GM18870 (cell line): ENCODE measurements at regions not wholly inside any gene's neighbourhood (a gene's known extent, or its start where the extent isn't known, plus 50 kb on each side); places are given as distances from the start of the nearest gene placed in this dataset.
"Not testable (repeated sequence)": the region's sequence is repeated elsewhere in the genome, so short reads cannot be mapped to it uniquely, and the experiment has no call there.

Experiments used
- ATAC-seq: cut with Tn5 transposase; IDR thresholded peaks from one replicate; pipeline ENCODE4 v1.9.1; 2021; ENCODE audit warnings: moderate library complexity; ENCODE audit not compliant: unreplicated experiment

DNA sequence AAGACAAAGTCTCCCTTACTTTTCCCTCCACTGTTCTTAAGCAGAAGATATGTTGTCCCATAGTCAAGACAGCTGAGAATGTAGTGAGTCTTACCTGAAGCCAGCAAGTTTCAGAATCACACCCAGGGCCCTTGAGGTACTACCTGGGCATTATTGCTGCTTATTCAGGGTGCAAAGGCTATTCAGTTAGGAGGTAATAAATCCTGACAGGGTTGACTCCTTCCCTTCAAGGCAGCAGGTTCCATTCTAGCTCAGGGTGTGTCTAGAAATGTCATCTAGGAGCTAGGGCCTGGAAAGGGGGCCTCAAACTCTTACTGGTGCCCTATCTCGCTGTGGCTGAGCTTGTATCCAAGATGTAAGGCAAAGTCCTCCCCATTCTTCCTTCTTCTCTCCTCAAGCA is 259.0 kb downstream of the FAT4 start:
- ATAC-seq = no peak

DNA sequence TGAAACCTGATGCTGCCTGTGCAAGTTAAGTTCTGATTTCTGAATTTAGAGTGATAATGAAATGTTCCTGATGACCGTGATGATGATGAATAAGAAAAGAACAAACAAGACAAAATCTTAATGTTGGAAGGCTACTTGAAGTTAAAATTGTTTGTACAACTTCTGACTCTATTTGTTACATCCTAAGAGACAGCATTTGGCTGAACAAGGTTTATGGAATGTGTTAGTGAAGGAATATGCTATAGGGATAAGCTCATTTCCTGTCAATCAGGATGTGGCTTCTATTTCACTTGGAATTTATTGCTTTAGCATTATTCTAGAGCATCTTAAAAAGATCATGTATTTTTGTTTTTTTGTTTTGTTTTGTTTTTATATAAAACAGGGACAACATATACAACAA is 267.5 kb downstream of the FAT4 start:
- no peak for ATAC-seq

DNA sequence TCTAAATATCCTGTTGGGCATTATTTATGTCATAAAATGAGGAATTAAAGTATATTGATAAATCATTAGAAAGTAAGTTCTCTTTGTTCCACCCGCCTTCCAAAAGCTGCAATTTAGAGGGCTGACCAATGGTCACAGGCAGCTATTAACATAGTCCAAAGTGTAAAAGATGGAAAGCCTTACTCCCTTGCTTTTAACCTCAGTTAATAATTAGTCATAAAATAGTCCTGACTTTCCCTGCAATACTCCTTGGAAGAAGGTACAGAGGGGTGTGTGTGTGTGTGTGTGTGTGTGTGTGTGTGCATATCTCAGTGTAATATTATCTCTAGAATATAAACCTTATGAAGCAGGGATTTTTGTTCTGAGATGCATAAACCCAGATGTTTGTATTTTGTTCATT is 275.4 kb downstream of the FAT4 start:
- no peak for ATAC-seq

DNA sequence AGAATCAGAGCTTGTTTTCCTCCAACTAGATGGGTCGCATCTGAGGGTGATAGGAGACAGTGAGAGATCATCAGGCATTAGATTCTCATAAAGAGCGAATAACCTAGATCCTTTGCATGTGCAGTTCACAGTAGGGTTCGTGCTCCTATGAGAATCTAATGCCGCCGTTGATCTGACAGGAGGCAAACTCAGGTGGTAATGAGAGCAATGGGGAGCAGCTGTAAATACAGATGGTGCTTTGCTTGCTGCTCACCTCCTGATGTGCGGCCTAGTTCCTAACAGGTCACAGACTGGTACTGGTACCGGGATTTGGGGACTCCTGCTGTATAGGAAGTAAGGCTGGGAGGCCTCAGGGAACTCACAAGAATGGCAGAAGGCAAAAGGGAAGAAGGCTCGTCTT is 276.5 kb downstream of the FAT4 start:
- no peak for ATAC-seq

DNA sequence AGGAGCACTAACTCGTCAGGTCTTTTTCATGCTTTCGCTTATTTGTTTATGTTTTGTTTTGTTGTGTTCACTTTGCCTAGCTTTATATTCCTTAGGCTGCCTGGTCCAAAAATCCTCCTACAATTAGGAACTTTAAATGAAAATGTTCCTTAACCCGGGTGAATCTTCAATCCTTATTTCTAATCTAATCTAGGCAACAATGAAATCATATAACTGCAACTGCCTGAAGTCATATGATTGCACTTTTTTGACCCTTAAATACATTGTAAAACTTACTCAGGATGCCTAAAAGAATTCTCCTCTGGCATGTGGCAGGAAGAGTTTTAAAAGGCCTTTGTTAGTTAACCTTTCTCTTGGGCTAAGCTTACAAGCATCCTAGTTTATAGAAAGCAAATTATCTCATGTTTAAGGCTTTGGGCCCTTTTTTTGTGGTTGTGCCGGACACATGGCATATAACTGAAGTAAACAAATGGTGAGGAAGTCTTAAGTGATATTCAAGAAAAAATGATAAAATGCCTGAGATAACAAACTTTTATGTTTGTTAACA is 279.4 kb downstream of the FAT4 start:
- no peak for ATAC-seq

DNA sequence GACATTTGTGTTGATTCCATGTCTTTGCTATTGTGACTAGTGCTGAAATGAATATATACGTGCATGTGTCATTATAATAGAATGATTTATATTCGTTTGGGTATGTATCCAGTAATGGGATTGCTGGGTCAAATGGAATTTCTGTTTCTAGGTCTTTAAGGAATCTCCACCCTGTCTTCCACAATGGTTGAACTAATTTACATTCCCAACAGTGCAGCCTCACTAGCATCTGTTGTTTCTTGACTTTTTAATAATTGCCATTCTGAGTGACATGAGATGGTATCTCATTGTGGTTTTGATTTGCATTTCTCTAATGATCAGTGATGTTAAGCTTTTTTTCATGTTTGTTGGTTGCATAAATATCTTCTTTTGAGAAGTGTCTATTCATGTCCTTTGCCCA is 291.2 kb downstream of the FAT4 start:
- not testable (repeated sequence) for ATAC-seq

DNA sequence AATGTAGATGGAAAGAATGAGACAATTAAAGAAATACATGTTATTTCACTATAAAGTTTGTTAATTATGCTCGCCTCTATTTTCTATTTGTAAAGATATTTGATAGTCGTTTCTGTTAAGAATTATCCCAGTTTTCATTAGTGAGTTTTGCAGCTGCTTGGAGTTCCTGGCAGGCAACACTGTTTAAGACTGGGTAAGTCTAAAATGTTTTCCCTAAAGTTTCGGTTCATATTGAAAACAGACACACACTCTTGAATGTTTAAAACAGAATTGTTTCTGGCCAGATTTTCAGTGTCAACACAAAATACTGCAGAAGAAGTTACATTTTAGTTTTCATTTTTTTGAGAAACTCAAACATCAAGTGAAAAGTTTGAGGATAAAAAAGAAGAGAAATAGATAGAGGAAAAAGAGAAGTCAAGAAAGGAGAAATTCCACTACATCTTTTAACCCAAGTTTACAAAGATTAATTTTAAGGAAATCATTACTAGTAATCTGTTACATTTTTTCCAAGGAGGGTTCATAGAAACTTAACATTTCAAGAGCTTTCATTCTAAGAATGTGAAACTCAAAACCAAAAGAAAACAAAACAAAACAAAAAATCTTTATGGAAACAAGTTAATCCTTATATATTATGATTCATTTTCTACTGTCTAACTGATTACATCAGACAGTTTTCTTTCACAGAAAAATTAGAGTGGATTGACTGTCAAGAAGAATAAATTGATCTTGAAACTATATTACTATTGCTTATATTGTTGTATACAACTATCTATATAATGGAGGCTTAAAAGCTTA is 305.5 kb downstream of the FAT4 start:
- ATAC-seq = no peak

DNA sequence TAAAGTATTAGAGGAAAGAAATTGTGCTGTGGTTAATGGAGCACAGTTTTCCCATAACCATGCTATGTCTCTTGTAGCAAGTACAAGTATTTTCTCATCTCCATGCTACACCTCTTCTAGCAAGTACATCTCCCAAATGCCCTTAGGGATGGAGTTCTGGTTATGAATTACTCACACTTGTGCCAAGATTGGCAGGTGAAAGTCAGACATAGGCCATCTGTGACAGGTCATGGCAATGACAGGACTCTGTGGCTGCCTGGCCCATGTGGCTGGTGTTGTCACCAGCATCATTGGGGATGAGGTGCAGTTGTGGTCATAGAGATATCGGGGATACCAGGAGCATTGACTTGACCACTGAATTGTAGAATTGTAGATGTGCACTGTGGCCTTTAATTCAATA is 310.2 kb downstream of the FAT4 start:
- ATAC-seq = no peak

DNA sequence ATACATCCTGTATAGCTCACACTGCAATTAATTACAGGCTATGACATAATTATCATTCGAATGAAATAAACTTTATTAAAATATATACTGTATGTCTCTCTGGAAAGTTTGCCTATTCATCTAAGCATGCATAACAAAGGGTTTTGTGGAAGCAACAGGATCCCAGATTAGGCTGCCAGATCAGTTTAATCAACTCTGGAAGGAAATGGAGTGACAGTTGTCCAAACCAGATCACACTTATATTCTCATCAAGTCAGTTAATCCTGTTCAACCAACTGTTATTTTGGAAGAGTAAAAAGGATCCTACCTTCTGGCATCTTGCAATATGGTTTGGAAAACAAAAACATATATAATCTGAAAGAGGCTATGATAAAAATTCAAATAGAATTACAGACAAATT is 312.2 kb downstream of the FAT4 start:
- ATAC-seq = no peak

DNA sequence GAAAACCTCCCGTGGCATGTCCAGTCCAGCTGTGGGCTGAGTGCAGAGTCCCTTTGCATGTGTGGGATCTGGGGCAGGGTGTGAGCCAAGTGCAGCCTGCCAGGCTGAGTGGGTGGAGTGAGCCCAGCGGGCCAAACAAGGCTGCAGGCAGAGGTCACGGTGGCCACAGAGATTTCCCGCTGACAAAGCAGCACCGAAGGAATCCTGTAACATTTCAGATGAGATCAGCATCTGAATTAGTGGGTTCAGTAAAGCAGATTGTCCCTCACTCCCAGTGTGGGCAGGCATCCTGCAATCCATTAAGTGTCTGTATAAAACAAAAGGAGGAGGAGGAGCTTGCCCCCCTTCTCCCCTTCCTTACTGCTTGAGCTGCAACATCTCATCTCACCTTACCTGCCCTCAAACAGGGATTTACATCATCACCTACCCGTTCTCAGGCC is 324.4 kb downstream of the FAT4 start:
- no peak for ATAC-seq

DNA sequence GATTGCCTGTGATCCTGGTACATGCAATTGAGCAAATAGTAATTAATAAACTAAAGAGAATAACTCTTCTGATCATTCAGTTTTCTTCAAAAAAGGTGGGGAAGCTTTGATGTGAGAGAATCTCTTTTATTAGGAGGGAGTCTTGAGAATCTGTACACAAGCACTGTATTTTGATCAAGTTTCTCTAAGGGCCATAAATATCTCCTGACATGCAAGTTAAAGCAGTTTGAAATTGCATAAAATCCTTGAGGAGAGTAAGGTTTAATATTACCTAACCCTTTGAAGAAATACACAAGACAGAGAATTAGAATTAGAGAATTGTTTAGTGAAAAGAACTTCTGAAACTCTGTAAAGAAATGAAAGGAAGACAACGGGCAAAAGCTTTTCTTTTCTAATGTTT is 326.9 kb downstream of the FAT4 start:
- no peak for ATAC-seq

DNA sequence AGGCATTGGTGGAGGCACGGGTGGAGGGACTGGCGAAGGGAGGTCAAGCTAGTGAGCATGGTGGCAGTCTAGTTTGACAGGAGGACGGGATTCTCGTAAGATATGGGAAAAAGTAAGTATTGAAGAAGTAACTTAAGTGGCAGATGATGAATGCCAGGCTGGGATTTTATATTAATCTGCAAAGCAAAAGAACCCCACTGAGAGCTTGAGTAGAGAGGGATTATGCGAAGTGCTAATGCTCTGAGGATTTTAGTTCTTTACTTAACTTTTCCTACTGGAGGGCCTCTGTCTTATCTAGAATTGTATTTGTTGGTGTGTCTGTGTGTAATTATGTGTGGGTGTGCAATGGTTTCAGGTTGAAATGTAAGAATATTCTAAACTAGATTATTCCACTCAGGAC is 327.9 kb downstream of the FAT4 start:
- no peak for ATAC-seq

DNA sequence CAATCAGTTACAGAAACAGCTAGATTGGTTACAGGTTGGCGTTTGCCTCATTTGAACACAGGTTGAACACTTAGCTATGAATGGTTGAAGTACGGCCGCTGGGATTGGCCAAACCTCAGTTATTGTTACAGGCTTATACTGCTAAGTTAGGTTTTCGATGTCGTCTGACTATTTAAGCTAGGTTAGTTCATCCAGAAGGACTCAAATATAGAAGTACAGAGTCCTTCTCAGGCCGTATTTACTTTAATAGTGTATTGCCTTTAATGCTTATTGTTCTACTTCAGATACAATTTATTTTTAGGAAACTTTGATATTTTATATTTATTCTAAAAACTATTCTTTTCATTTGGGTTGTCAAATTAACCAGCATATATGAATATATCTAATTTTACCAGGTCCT is 334.7 kb downstream of the FAT4 start:
- ATAC-seq = no peak

DNA sequence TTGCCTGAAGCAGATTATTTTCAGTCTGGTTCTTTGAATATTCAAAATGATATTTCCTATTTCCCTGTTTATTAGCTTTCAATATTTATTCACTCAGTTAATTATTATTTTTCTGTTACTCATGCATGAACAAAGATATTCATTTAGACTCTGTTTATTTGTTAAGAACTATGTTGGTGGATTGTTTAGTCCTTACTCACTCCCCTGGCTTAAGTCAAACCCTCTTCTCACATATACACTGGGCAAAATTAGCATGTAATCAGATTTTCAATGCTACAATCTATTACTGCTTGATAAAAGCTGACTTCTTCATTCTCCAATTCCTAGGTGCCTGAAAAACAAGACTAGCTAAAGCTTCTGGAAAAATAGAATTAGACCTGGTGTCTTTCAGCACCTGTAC is 335.8 kb downstream of the FAT4 start:
- ATAC-seq = no peak

DNA sequence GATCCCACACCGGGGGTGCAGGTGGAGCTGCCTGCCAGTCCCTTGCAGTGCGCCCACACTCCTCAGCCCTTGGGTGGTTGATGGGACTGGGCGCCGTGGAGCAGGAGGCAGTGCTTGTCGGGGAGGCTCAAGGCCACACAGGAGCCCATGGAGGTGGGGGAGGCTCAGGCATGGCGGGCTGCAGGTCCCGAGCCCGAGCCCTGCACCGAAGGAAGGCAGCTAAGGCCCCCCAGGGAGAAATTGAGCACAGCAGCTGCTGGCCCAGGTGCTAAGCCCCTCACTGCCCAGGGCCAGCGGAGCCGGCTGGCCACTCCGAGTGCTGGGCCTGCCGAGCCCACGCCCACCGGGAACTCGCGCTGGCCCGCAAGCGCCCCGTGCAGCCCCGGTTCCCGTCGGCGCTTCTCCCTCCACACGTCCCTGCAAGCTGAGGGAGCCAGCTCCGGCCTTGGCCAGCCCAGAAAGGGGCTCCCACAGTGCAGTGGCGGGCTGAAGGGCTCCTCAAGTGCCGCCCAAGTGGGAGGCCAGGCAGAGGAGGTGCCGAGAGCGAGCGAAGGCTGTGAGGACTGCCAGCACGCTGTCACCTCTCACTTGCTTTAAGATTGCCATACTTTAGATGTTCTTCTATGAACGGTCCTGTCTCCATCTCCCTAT is 337.1 kb downstream of the FAT4 start:
- ATAC-seq = not testable (repeated sequence)

DNA sequence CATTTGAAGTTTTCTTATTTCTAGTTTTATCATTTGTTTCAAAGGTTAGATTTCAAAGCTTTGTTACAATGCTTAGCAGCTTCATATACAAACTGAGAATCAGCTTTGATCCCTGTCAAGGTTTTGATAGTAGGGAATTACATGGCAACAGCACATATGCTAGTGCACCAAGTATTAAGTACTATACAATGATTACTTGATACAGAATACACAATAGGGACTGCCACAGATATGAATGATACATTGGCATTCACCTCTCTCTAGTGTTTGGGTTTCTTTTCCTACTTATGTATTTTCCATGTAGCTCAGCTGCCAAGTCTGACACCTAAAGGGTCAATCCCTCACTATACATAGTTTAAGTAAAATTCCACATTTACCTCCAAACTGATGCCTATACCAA is 344.0 kb downstream of the FAT4 start:
- ATAC-seq = no peak

DNA sequence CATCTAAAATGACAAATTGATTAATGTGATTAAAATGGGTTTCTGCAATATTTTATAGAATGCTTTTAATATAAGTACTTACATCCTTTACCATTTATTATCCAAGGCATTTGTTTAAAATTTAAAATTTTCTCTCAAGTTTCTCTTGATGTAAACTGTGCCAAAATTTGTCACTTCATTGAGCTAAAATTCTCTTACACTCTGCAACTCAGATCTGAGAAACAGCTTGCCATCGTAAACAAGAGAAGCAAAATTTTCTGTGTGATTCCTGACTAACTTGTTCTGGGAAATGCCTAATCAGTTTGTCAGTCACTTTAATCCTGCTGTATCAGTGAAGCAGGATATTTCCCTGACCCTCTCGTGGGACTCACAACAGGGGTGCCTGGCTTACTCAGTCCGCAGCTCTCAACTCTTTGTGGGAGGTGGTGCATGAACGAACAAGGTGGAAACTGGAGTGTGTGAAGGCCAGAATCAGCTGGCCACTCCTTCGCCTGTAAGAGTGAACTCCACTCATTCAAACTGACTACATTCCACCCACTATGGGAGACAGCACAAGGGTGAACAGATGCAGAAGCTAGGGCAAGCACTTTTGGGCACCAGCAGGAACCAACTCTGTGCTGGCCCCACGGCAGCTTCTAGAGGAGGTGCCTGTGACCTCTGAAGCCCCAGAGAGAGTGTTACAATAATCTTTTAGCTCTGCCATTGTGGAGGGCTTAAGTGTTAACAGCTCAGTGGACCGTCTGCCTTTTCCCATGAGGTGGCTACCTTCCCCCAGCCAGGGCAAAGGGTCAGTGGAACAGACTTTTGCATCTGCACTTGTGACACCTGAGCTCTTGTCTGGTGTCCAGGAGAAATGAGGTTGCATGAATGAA is 349.4 kb downstream of the FAT4 start:
- ATAC-seq = no peak

DNA sequence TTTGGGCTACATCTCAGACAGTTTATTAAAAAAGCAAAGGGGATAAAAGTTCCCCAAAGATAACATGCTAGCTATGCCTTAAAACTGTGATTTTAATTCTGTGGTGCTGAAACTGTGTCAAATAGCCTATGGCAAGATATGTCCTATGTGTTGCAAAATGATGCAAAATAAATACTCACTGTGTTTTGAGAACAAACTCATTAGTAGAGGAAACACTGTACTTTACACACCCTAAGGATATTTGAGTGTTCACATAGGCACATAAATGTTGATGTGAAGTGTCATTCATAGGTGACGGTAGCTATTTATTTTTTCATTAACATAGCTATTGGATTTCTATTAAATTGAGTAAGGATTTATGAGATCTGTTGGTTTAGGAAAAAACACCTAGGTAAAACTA is 351.9 kb downstream of the FAT4 start:
- ATAC-seq = no peak

DNA sequence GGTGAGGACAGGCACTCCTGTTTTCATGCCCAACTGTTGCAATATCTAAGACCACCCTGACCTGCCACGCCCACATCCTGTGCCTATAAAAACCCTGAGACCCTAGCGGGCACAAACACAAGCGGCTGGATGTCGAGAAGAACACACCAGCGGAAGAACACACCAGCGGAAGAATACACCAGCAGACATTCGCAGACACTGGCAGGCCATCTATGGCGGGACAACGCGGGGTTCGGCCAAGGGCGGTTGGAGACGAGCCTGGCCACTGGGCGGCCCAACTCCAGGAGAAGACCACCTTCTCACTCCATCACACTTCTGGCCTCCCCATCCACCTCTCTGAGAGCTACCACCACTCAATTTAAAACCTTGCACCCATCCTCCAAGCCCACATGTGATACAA is 361.4 kb downstream of the FAT4 start:
- ATAC-seq = no peak

DNA sequence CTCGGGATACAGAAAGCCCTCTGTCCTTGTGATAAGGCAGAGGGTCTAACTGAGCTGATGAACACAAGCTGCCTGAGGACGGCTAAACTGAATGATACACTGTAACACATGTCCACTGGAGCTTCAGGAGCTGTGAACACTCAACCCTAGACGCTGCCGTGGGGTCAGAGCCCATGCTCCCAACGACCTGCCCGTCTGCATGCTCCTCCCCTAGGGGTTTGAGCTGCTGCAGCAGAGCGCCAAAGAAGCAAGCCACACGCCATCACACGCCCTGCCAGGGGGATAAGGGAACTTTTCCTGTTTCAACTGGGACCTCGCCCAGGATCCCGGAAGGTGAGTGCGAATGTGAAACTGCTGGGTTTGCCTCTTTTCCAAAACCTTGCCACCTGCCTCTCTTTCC is 361.8 kb downstream of the FAT4 start:
- no peak for ATAC-seq

DNA sequence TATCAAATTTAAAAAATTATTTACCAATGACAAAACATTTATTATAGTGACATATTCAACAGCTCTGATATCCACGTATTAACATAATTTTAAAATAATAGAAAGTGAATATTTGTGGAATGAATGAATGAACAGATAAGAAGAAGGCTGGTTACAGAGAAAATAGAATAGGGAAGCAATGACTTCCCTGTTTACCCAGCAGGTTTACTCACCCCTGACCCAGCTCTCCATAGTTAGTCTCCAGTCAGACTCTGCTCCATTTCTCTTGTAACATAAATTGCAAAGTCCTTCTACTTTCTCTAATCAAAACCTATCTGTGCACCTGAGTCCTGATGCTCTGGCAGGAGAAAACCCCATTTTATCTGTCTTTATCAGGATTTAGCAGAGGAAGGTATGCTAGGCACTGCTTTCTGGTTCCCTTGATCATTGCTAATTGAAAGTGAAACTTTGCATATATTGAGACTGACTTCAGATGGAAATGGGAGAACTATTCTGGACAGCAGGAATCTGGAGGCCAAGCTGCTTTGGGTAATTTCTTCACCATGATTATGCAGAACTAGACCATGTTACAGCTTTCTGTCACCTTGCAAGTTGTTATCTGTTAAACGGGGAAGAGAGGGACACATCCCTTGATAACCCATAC is 363.0 kb downstream of the FAT4 start:
- ATAC-seq = no peak
